SK-N-MC (cell line): ENCODE measurements at regions not wholly inside any gene's neighbourhood (a gene's known extent, or its start where the extent isn't known, plus 50 kb on each side); places are given as distances from the start of the nearest gene placed in this dataset.
"Not testable (repeated sequence)": the region's sequence is repeated elsewhere in the genome, so short reads cannot be mapped to it uniquely, and the experiment has no call there.

ENCODE experiments used
- DNase-seq: peaks from one replicate; pipeline ENCODE4 v3.0.0-alpha.2; 2011; ENCODE audit warnings: low read depth, low spot score
- H3K27ac ChIP-seq: fragments of 200-600 bp; sonication (generic); 2 replicates; pipeline ENCODE4 v1.5.1; 2016; ENCODE audit warnings: mixed run types
- H3K36me3 ChIP-seq: fragments of 200-600 bp; sonication (generic); 2 replicates; pipeline ENCODE4 v1.6.1; 2017; ENCODE audit warnings: antibody characterized with exemption, low read length, mixed read lengths; ENCODE audit not compliant: insufficient read depth
- H3K4me3 ChIP-seq: fragments of 200-600 bp; sonication (generic); 2 replicates; pipeline ENCODE4 v1.5.1; 2016
- H3K9ac ChIP-seq: fragments of 200-600 bp; sonication (generic); 2 replicates; pipeline ENCODE4 v1.8.0; 2017; ENCODE audit warnings: mixed run types, mixed read lengths; ENCODE audit not compliant: insufficient read length
- H3K9me3 ChIP-seq: fragments of 200-600 bp; sonication (generic); 2 replicates; pipeline ENCODE4 v1.6.1; 2017; ENCODE audit warnings: low read depth, mild to moderate bottlenecking, antibody characterized with exemption, low read length, moderate library complexity, mixed read lengths
- EZH2 ChIP-seq: fragments of 200-600 bp; sonication (generic); IDR thresholded peaks from one replicate; pipeline ENCODE4 v1.6.1; 2017; ENCODE audit warnings: antibody characterized with exemption
- FOXP2 ChIP-seq: optimal IDR thresholded peaks from 2 replicates; pipeline ENCODE3; 2011; ENCODE audit warnings: mild to moderate bottlenecking, moderate library complexity; ENCODE audit not compliant: insufficient read depth; ENCODE audit errors: extremely low read length, control extremely low read depth
- POLR2AphosphoS5 ChIP-seq: IDR thresholded peaks from 2 replicates; pipeline ENCODE4 v1.6.1; 2012; ENCODE audit warnings: mild to moderate bottlenecking, low read depth, low read length, borderline replicate concordance

GRCh38 chr6:14239097-14239496 is 121.5 kb downstream of the CD83 start:
- H3K9me3 ChIP-seq, result peaks cover 6% of the 10 kb centered on the region; the same call in 1 of the 2 replicates
- no peak overlapping the region for H3K9ac ChIP-seq
- H3K36me3 ChIP-seq, result no peaks in the 10 kb centered on the region
- TF ChIP-seq FOXP2 (no peak), POLR2AphosphoS5 (no peak), EZH2 (no peak)
- no peak for DNase-seq
- H3K4me3 ChIP-seq, result no peak overlapping the region
- no peak overlapping the region for H3K27ac ChIP-seq

DNA sequence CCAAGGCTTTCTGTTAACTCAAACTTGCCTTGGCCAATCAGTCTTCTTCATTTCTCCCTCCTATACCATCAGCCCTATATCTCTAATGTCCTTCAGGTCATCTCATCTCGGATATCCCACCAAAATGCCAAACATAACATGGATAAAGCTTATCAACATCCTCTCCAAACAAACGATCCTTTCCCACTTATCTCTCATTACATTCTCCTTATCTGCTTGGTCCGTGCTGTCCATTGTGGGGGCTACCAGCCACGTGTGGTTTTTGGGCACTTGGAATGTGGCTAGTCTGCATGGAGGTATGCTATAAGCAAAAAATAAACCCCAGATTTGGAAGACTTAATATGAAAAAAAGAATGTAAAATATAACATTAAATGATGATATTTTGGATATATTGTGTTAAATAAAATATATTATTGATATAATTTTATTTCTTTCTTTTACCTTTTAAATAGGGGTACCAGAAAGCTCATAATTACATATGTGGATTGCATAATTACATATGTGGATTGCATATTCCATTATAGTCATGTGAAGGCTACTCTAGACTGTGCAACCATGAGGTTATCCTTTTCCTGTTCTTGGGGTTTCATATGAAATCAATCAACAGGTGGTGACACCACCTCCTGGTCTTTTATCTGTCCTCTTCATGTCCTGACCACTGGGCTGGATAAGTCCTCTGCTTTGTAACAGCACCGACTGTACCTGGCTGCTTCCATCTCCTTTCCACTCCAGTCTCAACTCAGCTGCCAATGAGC is 123.0 kb downstream of the CD83 start:
- Histone ChIP-seq H3K27ac (no peak overlapping the region), H3K36me3 (no peaks in the 10 kb centered on the region), H3K9ac (no peak overlapping the region), H3K4me3 (no peak overlapping the region), H3K9me3 (peaks cover 6% of the 10 kb centered on the region; the same call in 1 of the 2 replicates)
- TF ChIP-seq EZH2 (no peak), POLR2AphosphoS5 (no peak), FOXP2 (no peak)
- no peak for DNase-seq

GRCh38 chr6:14241255-14242070 is 123.9 kb downstream of the CD83 start:
- Histone ChIP-seq H3K9me3 (peaks cover 6% of the 10 kb centered on the region; the same call in 1 of the 2 replicates), H3K9ac (no peak overlapping the region), H3K36me3 (no peaks in the 10 kb centered on the region), H3K27ac (no peak overlapping the region), H3K4me3 (no peak overlapping the region)
- no peak for DNase-seq
- no peak for TF ChIP-seq POLR2AphosphoS5
- no peak for TF ChIP-seq FOXP2
- TF ChIP-seq EZH2, result no peak

DNA sequence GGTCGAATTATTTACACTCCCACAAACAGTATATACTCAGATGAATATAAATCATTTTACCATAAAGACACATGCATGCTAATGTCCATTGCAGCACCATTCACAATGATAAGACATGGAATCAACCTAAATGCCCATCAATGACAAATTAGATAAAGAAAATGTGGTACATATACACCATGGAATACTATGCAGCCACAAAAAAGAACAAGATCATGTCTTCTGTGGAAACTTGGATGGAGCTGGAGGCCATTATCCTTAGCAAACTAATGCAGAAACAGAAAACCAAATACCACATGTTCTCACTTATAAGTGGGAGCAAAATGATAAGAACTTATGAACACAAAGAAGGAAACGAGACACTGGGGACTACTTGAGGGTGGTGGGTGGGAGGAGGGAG is 125.3 kb downstream of the CD83 start:
- H3K36me3 ChIP-seq, DNase-seq, H3K9ac ChIP-seq: not testable (repeated sequence)

GRCh38 chr6:14243597-14243996 is 126.0 kb downstream of the CD83 start:
- Histone ChIP-seq H3K9ac (no peak overlapping the region), H3K27ac (no peak overlapping the region), H3K4me3 (no peak overlapping the region), H3K36me3 (no peaks in the 10 kb centered on the region), H3K9me3 (peaks cover 6% of the 10 kb centered on the region; the same call in 1 of the 2 replicates)
- no peak for DNase-seq
- TF ChIP-seq EZH2, result no peak
- no peak for TF ChIP-seq FOXP2
- no peak for TF ChIP-seq POLR2AphosphoS5

More for the DNA sequence above, 125.3 kb downstream of the CD83 start:
- not testable (repeated sequence) for H3K9me3 ChIP-seq, H3K4me3 ChIP-seq, H3K27ac ChIP-seq

- Histone ChIP-seq H3K4me3 (no peak overlapping the region), H3K27ac (no peak overlapping the region), H3K9me3 (no peaks in the 10 kb centered on the region; the same call in 1 of the 2 replicates), H3K9ac (no peak overlapping the region), H3K36me3 (no peaks in the 10 kb centered on the region)
- TF ChIP-seq EZH2 (no peak), FOXP2 (no peak), POLR2AphosphoS5 (no peak)
- no peak for DNase-seq
These were observed 129.3 kb downstream of the CD83 start for GRCh38 chr6:14246876-14247275.

- DNase-seq, result no peak
- Histone ChIP-seq H3K9ac (no peak overlapping the region), H3K27ac (no peak overlapping the region), H3K36me3 (no peaks in the 10 kb centered on the region), H3K4me3 (no peak overlapping the region), H3K9me3 (no peaks in the 10 kb centered on the region; the same call in 1 of the 2 replicates)
- TF ChIP-seq POLR2AphosphoS5, result no peak
- no peak for TF ChIP-seq FOXP2
- no peak for TF ChIP-seq EZH2
These were observed 133.0 kb downstream of the CD83 start for GRCh38 chr6:14250573-14250972.

GRCh38 chr6:14252271-14252850 is 134.8 kb downstream of the CD83 start:
- no peak overlapping the region for H3K27ac ChIP-seq
- no peaks in the 10 kb centered on the region for H3K36me3 ChIP-seq
- DNase-seq, result no peak
- no peak overlapping the region for H3K9ac ChIP-seq
- no peak overlapping the region for H3K4me3 ChIP-seq
- TF ChIP-seq POLR2AphosphoS5, result no peak
- no peak for TF ChIP-seq FOXP2
- TF ChIP-seq EZH2, result no peak
- no peaks in the 10 kb centered on the region; the same call in 1 of the 2 replicates for H3K9me3 ChIP-seq
